ENCODE measurements at regions not wholly inside any gene's neighbourhood (a gene's known extent, or its start where the extent isn't known, plus 50 kb on each side); places are given as distances from the start of the nearest gene placed in this dataset.

DNA sequence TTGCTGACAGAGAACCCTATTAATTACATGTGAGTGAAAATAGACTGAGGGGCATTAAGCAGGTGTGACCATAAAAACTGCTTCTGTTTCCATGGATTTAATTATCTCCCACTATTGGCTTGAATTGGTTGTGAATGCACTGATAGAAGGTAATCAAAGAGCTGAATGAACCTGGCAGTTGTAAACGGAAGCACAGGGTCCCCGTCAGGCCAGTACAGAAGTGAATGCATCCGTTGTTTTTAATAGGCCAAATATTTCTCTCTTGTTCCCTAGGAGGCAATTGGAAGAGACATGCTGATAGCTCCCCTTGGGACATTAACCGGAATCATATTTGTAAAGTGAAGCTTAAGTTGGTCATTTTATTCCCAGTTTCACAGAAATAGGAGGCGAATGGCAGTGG, 147.0 kb downstream of the CAVIN4 start:
- TF ChIP-seq TAF1 (IDR thresholded peaks at IDR 0.05; ENCODE audit: borderline replicate concordance, low read depth, low read length) (no peak), MLLT1 (IDR thresholded peaks at IDR 0.05) (no peak), PAX5 (IDR thresholded peaks at IDR 0.05; ENCODE audit: borderline replicate concordance, low read depth, low read length) (no peak), FOXK2 (IDR thresholded peaks at IDR 0.05) (no peak), ESRRA (IDR thresholded peaks at IDR 0.05; ENCODE audit: low read length) (no peak), CHD1 (IDR thresholded peaks at IDR 0.05; ENCODE audit: low read depth, low read length) (no peak), EP300 (IDR thresholded peaks at IDR 0.05; ENCODE audit: borderline replicate concordance in 1 of 2, control insufficient read depth in 1 of 2, low read depth in 2 of 2, low read length in 2 of 2) (no peak), HDAC2 (IDR thresholded peaks at IDR 0.05) (no peak), ZNF207 (IDR thresholded peaks at IDR 0.05; ENCODE audit: borderline replicate concordance) (no peak), SMC3 (IDR thresholded peaks at IDR 0.05; ENCODE audit: borderline replicate concordance, low read length) (no peak), ATF7 (IDR thresholded peaks at IDR 0.05; ENCODE audit: low read depth) (no peak), RELA (IDR thresholded peaks at IDR 0.05; ENCODE audit: borderline replicate concordance, partially characterized antibody) (no peak), JUND (IDR thresholded peaks at IDR 0.05; ENCODE audit: low read depth, low read length) (no peak), LARP7 (IDR thresholded peaks at IDR 0.05) (no peak), SUPT20H (IDR thresholded peaks at IDR 0.05; ENCODE audit: borderline replicate concordance, control insufficient read depth, low read depth, low read length) (no peak), MEF2A (IDR thresholded peaks at IDR 0.05; ENCODE audit: insufficient read depth, low read depth, low read length) (no peak), ZSCAN29 (IDR thresholded peaks at IDR 0.05) (no peak)
- intact Hi-C loops (cut with micrococcal nuclease; ENCODE audit: unreplicated experiment), result no loop called here
- H3K4me2 ChIP-seq (ENCODE audit: control insufficient read depth, insufficient read depth), result no peak overlapping the region

More for the DNA sequence above, 147.0 kb downstream of the CAVIN4 start:
- H4K20me1 ChIP-seq (ENCODE audit: control insufficient read depth, insufficient read depth), result no peaks in the 10 kb centered on the region
- RAD21 ChIA-PET (ENCODE audit: unreplicated experiment), result no interaction called here
- no TSS peak for BruUV-seq (replicated peaks)
- SMC1A ChIA-PET (ENCODE audit: uncharacterized antibody, unreplicated experiment), result no interaction called here
- H3K79me2 ChIP-seq (ENCODE audit: control insufficient read depth, insufficient read depth, low read length), result no peaks in the 10 kb centered on the region
- H3K9me3 ChIP-seq (replicated peaks; ENCODE audit: control insufficient read depth, insufficient read depth, low read length), result no peaks in the 10 kb centered on the region
- H3K9ac ChIP-seq (ENCODE audit: control insufficient read depth, insufficient read depth, low read length), result no peak overlapping the region
- WGBS (ENCODE audit: insufficient coverage, insufficient replicate concordance, low lambda C conversion rate, missing lambda C conversion rate), result 39% methylated on average over 5 of the region's 5 CpGs
- H3K27ac ChIP-seq (ENCODE audit: control insufficient read depth, insufficient read depth), result no peak overlapping the region
- H3K27me3 ChIP-seq (replicated peaks in 1 of 2; ENCODE audit: control insufficient read depth in 2 of 2, insufficient read depth in 2 of 2, low read length in 1 of 2), result no peaks in the 10 kb centered on the region
- no peak for FAIRE-seq
- POLR2A ChIA-PET, result no interaction called here
- H3K36me3 ChIP-seq (ENCODE audit: control insufficient read depth in 2 of 2, insufficient read depth in 2 of 2, low read length in 1 of 2), result no peaks in the 10 kb centered on the region
- in situ Hi-C loops (cut with MboI), result no loop called here
- no peaks in the 10 kb centered on the region for H3K4me1 ChIP-seq (ENCODE audit: control insufficient read depth, insufficient read depth, low read length)
- no peak for DNase-seq (ENCODE audit: low read depth, low spot score)
- CTCF ChIA-PET, result interaction anchor here (1.0 kb wide), 1 partner anchor 8 kb away, joined by 3 read pairs; no protein-coding TSS in a partner anchor
- H2AFZ ChIP-seq (ENCODE audit: control insufficient read depth, low read depth, low read length), result no peak overlapping the region
- ATAC-seq, result no peak
- H3K4me3 ChIP-seq, result no peak overlapping the region
